Thymus (tissue), 11 donors: ENCODE measurements at regions not wholly inside any gene's neighbourhood (a gene's known extent, or its start where the extent isn't known, plus 50 kb on each side); places are given as distances from the start of the nearest gene placed in this dataset.
"Not testable (repeated sequence)": the region's sequence is repeated elsewhere in the genome, so short reads cannot be mapped to it uniquely, and the experiment has no call there.

Experiments
- DNase-seq, 9 donors: peaks; one replicate each; pipeline ENCODE4 v3.0.0-alpha.2; 2013; ENCODE audit warnings: low spot score in 9 of 9, low read depth in 6 of 9, missing footprints in 1 of 9
- H3K27ac ChIP-seq, 2 donors: one replicate each; pipeline ENCODE4 v1.5.1; 2013; ENCODE audit warnings: control low read depth in 1 of 2, low read depth in 1 of 2, low read length in 1 of 2, mild to moderate bottlenecking in 1 of 2, moderate library complexity in 1 of 2
- H3K27me3 ChIP-seq, 2 donors: one replicate each; pipeline ENCODE4 v1.5.1; 2013; ENCODE audit warnings: low read length in 1 of 2; ENCODE audit not compliant: control insufficient read depth in 2 of 2, insufficient read depth in 1 of 2
- H3K36me3 ChIP-seq, 2 donors: one replicate each; pipeline ENCODE4 v1.5.1; 2013; ENCODE audit warnings: low read length in 1 of 2, mild to moderate bottlenecking in 1 of 2, moderate library complexity in 1 of 2; ENCODE audit not compliant: control insufficient read depth in 2 of 2, insufficient read depth in 2 of 2
- H3K4me1 ChIP-seq, 2 donors: one replicate each; pipeline ENCODE4 v1.5.1; 2013; ENCODE audit warnings: low read length in 2 of 2; ENCODE audit not compliant: control insufficient read depth in 2 of 2, insufficient read depth in 2 of 2
- H3K4me3 ChIP-seq, 2 donors: one replicate each; pipeline ENCODE4 v1.5.1; 2013; ENCODE audit warnings: low read length in 2 of 2, control low read depth in 1 of 2, mild to moderate bottlenecking in 1 of 2
- H3K9me3 ChIP-seq, 2 donors: one replicate each; pipeline ENCODE4 v1.5.1; 2013; ENCODE audit warnings: low read length in 1 of 2, mild to moderate bottlenecking in 1 of 2; ENCODE audit not compliant: control insufficient read depth in 2 of 2, insufficient read depth in 1 of 2
- WGBS: extraction: QIAGEN DNeasy Blood & Tissue Kit; methylation state at CpG from one replicate; pipeline ENCODE4 v1.1.7; 2013; 5-methylcytosine and 5-hydroxymethylcytosine counted together
- donor health status: healthy.

DNA sequence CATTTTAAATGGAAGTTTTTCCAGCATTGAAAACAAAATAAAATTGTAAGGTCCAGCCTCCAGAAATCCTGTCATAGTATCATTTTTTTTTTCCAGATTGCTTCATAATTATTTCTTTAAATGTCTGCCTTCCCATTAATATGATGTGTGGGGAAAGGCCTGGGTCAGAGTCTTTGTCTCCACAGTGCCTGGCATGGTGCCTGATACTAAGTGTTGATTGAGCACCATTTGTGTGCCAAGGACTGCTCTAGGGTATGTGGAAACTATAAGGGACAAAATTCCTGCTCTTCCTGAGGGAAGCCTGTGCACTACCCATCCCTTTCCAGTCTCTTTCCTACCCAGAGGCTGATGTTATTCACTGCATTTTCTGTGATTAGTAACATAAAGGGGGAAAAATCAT lies 53.1 kb upstream of the BEND4 start:
- Histone ChIP-seq H3K36me3 (no peaks in the 10 kb centered on the region), H3K4me3 (no peak overlapping the region), H3K27ac (no peak overlapping the region), H3K4me1 (no peaks in the 10 kb centered on the region), H3K27me3 (no peaks in the 10 kb centered on the region), H3K9me3 (no peaks in the 10 kb centered on the region)
- no peak for DNase-seq

DNA sequence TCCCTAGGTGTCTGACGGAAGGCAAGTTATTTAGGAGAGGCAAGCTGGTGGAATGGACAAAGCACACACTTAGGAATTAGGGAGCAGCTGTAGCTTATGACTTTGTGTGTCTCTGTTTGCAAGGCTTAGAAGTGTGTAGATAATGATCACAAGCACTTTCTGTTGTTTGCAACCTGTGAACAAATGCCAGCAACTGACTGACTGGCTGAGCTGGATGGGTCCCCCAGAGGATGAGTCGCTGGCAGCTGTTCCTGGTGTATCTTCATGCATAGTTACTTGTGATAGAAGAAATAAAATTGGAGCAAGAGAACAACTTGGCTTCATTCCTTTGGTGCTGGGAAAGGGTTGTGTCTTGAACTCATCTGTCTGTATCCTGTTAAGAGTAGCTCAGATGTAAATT lies 64.2 kb upstream of the BEND4 start:
- no peak for DNase-seq
- WGBS: 95% methylated on average over 2 of the region's 2 CpGs
- Histone ChIP-seq H3K4me3 (no peak overlapping the region), H3K27me3 (no peaks in the 10 kb centered on the region), H3K4me1 (no peaks in the 10 kb centered on the region), H3K9me3 (no peaks in the 10 kb centered on the region), H3K27ac (no peak overlapping the region), H3K36me3 (no peaks in the 10 kb centered on the region)

DNA sequence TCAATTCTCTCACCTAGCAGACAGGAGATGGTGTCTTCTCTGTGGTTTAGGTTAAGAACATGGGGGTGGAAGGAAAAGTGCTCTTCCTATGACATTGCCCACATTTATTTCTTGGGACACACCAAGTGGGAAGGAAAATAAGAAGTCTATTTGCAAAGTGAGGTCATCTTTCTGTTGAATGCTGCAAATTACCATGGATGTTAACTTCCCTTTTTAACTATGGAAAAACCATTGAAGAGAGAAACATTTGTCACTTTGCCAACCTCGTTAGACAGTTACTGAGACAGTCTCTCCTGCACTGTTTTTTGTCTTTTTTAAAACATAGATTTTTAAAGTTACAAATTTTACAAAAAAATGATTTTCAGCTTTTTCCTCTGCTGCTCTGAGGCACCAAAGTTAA lies 72.8 kb upstream of the BEND4 start:
- H3K27ac ChIP-seq: no peak overlapping the region
- H3K4me3 ChIP-seq: no peak overlapping the region
- H3K36me3 ChIP-seq: no peaks in the 10 kb centered on the region
- no peaks in the 10 kb centered on the region for H3K9me3 ChIP-seq
- H3K4me1 ChIP-seq: no peaks in the 10 kb centered on the region
- no peaks in the 10 kb centered on the region for H3K27me3 ChIP-seq
- WGBS: 44% methylated on average over 1 of the region's 1 CpG
- DNase-seq: no peak

DNA sequence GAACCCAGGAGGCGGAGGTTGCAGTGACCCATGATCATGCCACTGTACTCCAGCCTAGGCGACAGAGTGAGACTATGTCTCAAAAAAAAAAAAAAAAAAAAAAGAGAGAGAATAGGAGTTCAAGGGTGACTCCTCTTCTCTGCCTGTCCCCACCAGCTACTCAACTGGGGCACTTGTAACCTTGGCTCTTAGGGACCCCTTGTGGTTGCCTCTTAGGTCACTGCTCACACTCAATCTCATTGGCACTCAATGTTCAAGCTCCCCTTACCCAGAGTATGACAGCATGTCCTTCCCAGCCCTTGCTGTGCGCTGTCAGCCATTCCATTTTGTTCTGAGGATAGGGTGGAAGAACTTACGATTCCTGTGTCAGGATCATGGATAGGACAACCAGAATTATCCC lies 82.4 kb upstream of the BEND4 start:
- no peak overlapping the region for H3K27ac ChIP-seq
- H3K27me3 ChIP-seq: no peaks in the 10 kb centered on the region

DNA sequence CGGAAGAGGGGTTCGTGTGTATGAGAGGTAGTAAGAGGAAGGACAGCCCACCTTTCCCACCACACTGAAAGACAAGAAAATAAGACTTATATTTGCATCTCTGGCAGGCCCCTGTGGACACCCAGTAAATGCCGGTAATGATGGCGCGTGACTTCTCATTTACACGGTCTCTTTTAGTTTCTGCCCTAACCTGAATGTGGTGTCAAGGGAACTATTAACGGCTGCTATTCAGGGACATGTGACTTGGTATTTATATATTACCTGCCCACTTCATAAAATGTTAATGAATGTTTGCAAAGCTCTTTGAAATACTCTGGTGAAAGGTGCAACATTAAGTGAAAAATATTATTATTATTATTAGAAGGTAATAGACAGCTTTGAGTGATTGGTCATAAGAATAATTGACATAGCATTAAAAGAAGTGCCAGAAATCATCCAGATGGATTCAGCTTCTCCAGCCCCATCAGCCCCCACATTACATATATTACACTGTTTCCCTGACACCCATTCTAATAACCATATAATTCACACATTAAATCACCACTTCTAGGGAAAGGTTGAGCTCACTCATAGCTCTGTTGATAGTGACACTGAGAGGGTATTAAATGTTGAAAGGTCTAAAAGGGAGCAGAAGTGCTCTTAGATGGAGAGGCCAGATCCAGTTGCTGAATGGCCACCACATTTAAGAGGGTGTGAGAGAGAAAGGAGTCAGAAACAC lies 83.0 kb upstream of the BEND4 start:
- no peak overlapping the region for H3K4me3 ChIP-seq
- DNase-seq: no peak
- H3K4me1 ChIP-seq: no peaks in the 10 kb centered on the region
- WGBS: 95% methylated on average over 7 of the region's 7 CpGs
- H3K27ac ChIP-seq: no peak overlapping the region
- no peaks in the 10 kb centered on the region for H3K27me3 ChIP-seq
- no peaks in the 10 kb centered on the region for H3K36me3 ChIP-seq
- no peaks in the 10 kb centered on the region for H3K9me3 ChIP-seq

More for the DNA sequence above, 82.4 kb upstream of the BEND4 start:
- Histone ChIP-seq H3K36me3 (no peaks in the 10 kb centered on the region), H3K9me3 (no peaks in the 10 kb centered on the region), H3K4me3 (no peak overlapping the region), H3K4me1 (no peaks in the 10 kb centered on the region)
- 97% methylated on average over 4 of the region's 4 CpGs for WGBS
- no peak for DNase-seq

DNA sequence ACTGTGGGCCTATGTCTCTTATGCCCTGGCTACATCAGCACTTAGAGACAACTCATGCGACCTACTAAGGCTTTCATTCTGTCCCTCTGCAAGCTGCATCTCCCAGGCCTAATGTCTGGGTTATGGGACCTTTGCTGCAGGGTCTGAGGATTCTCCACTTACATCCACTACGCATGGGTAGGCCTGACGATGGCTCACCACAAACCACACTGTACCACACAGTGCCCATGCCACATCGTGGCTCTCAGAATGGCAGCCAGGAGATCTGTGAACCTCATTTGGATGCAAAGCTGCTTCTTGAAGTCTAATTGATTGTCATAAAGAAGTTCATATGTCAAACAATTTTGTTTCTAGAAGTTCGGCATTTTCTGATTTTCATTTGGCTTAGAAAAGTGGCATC lies 84.6 kb upstream of the BEND4 start:
- Histone ChIP-seq H3K27me3 (no peaks in the 10 kb centered on the region), H3K36me3 (no peaks in the 10 kb centered on the region), H3K27ac (no peak overlapping the region), H3K4me1 (no peaks in the 10 kb centered on the region), H3K4me3 (no peak overlapping the region), H3K9me3 (no peaks in the 10 kb centered on the region)
- DNase-seq: no peak
- 91% methylated on average over 5 of the region's 5 CpGs for WGBS

DNA sequence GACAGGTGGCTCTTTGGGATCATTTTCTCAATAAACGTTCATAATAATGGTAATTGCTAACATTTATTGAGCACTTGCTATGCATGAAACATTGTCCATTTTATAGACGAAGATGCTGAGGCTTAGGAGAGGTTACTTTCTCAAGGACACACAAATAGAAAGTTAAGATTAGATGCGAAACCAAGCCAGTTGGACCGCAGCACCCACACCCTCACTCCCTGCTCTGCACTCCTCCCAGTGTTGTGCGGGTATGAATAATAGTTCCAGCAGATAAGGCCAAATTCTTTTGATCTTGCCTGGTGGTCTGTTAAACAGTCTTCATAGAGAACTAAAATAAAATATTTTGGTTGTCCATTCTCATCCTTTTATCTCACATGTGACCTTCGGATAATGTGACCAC lies 85.0 kb upstream of the BEND4 start:
- 89% methylated on average over 6 of the region's 6 CpGs for WGBS
- DNase-seq: no peak
- H3K27ac ChIP-seq: no peak overlapping the region
- no peak overlapping the region for H3K4me3 ChIP-seq
- no peaks in the 10 kb centered on the region for H3K9me3 ChIP-seq
- no peaks in the 10 kb centered on the region for H3K4me1 ChIP-seq
- no peaks in the 10 kb centered on the region for H3K27me3 ChIP-seq
- H3K36me3 ChIP-seq: no peaks in the 10 kb centered on the region

DNA sequence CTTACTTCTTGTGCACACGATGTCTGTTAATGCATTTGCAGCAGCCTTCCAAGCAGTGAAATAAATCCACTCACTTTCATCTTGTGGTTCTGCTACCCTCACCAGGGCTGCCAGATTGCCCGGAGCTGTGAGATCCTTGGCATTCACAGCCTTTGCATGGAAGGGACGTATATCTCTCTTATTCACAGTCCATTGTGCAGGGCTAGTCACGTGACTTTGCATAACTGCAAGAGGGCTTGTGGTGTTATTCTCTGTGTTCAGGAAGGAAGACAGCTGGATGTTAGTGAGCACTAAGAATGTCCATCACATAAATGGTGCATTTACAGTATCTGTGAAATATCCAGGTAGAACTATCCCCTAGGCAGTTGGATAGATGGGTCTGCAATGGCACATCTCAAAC lies 96.5 kb upstream of the BEND4 start:
- H3K4me3 ChIP-seq: no peak overlapping the region
- H3K36me3 ChIP-seq: no peaks in the 10 kb centered on the region
- H3K27me3 ChIP-seq: no peaks in the 10 kb centered on the region
- no peaks in the 10 kb centered on the region for H3K9me3 ChIP-seq
- no peaks in the 10 kb centered on the region for H3K4me1 ChIP-seq
- no peak for DNase-seq
- H3K27ac ChIP-seq: no peak overlapping the region
- 86% methylated on average over 4 of the region's 4 CpGs for WGBS

DNA sequence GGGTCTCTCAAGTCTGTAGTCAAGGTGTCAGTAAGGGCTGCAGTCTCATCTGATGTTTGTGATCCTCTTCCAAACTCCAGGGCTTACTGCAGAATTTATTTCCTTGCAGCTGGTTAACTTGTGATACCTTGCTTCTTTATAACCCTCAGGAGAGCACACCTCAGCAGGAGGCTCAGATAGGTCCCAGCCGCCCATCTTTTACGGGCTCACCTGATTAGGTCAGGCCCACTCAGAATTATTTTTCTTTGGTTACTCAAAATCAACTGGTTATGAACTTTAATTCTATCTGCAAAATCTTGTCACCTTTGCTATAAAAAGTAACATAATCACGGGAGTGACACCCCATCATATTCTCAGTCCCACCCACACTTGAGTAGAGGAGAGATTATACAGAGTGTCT lies 99.9 kb upstream of the BEND4 start:
- 95% methylated on average over 3 of the region's 3 CpGs for WGBS
- Histone ChIP-seq H3K27me3 (no peaks in the 10 kb centered on the region), H3K27ac (no peak overlapping the region), H3K4me1 (no peaks in the 10 kb centered on the region), H3K9me3 (no peaks in the 10 kb centered on the region), H3K36me3 (no peaks in the 10 kb centered on the region), H3K4me3 (no peak overlapping the region)
- DNase-seq: no peak

DNA sequence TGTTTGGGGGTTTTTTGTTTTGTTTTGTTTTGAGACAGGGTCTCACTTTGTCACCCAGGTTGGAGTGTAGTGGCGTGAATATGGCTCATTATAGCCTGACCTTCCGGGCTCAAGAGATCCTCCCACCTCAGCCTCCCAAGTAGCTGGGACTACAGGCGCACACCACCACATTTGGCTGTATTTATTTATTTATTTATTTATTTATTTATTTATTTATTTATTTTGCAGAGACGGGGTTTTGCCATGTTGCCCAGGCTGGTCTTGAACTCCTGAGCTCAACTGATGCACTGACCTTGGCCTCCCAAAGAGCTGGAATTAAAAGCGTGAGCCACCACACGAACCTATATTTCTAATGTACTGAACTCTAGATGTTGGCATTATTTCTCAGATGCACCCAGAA lies 105.2 kb upstream of the BEND4 start:
- H3K27ac ChIP-seq, H3K4me1 ChIP-seq, H3K9me3 ChIP-seq, H3K36me3 ChIP-seq, H3K27me3 ChIP-seq, H3K4me3 ChIP-seq, DNase-seq: not testable (repeated sequence)
- WGBS: 98% methylated on average over 6 of the region's 6 CpGs
